ENCODE measurements at regions not wholly inside any gene's neighbourhood (a gene's known extent, or its start where the extent isn't known, plus 50 kb on each side); places are given as distances from the start of the nearest gene placed in this dataset.
"Not testable (repeated sequence)": the region's sequence is repeated elsewhere in the genome, so short reads cannot be mapped to it uniquely, and the experiment has no call there.

DNA sequence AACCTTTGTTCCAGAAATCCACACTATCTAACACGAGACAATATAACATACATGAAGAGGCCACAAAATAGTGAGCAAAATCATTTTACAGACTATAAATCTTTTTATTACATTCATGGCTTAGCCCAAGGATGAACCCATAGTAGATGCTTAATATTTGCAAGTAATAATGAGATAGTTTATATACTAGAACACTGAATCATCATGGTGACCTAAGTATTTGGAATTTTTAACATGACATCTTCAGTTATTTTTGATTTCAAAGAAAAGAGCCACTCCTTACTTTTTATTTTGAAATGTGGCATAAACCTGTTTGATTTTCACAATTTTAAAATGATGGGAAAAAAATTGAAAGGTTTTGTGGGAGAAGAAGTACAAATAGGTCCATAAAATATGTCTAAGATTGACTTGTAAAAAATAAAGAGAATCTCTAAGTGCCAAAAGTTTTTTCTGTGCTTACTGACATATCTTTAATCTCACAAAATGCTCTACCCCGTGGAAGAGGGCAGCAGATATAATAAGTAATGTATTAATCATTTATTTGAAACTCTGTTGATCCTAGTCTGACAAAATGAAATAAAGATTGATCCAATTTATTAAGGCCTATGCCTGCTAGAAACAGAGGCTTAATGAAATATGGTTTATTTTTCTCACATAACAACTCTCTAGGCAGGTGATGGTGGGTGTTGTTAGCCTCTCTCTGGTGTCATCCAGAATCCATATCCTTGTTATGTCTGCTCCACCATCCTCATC is 224.5 kb upstream of the CENPE start:
- no peak overlapping the region for H3K4me3 ChIP-seq
- DNase-seq (ENCODE audit: extremely low spot score in 2 of 2) = no peak
- no peak overlapping the region for H3K27ac ChIP-seq
- H3K4me1 ChIP-seq = no peaks in the 10 kb centered on the region
- no peaks in the 10 kb centered on the region for H3K27me3 ChIP-seq
- no peaks in the 10 kb centered on the region for H3K36me3 ChIP-seq
- intact Hi-C loops (cut with DNase I) = no loop called here
- TF ChIP-seq, protein P1, sequence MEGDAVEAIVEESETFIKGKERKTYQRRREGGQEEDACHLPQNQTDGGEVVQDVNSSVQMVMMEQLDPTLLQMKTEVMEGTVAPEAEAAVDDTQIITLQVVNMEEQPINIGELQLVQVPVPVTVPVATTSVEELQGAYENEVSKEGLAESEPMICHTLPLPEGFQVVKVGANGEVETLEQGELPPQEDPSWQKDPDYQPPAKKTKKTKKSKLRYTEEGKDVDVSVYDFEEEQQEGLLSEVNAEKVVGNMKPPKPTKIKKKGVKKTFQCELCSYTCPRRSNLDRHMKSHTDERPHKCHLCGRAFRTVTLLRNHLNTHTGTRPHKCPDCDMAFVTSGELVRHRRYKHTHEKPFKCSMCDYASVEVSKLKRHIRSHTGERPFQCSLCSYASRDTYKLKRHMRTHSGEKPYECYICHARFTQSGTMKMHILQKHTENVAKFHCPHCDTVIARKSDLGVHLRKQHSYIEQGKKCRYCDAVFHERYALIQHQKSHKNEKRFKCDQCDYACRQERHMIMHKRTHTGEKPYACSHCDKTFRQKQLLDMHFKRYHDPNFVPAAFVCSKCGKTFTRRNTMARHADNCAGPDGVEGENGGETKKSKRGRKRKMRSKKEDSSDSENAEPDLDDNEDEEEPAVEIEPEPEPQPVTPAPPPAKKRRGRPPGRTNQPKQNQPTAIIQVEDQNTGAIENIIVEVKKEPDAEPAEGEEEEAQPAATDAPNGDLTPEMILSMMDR (IDR thresholded peaks at IDR 0.05) = no peak
- TF ChIP-seq POLR2A (IDR thresholded peaks at IDR 0.05) = no peak
- no peak for TF ChIP-seq POLR2AphosphoS5 (IDR thresholded peaks at IDR 0.05; ENCODE audit: insufficient read depth in 1 of 2, low read depth in 1 of 2)
- H3K9me3 ChIP-seq = no peaks in the 10 kb centered on the region

DNA sequence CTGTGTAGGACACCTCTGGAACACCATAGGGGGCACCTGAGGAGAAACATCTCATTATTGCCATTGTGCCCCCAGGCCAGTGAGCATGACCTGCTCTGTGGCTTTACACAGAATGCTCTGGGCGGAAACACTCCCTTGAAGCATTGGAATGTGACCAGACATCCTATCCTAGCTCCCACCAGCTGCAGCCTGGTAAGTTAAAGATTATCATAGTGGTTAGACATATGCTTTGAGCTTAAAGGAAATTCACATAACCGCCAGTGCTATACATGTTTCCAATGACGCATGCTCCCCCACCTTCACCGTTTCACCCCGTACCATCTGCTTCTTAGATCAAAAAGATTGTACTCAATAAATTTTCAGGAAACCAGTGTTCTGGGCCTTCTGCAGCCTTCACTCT is 217.7 kb upstream of the CENPE start:
- no peaks in the 10 kb centered on the region for H3K9me3 ChIP-seq
- intact Hi-C loops (cut with DNase I) = no loop called here
- no peaks in the 10 kb centered on the region for H3K27me3 ChIP-seq
- H3K36me3 ChIP-seq = no peaks in the 10 kb centered on the region
- no peak for DNase-seq (ENCODE audit: extremely low spot score in 2 of 2)
- H3K27ac ChIP-seq = no peak overlapping the region
- no peaks in the 10 kb centered on the region for H3K4me1 ChIP-seq
- no peak overlapping the region for H3K4me3 ChIP-seq
- TF ChIP-seq POLR2AphosphoS5 (IDR thresholded peaks at IDR 0.05; ENCODE audit: insufficient read depth in 1 of 2, low read depth in 1 of 2) = no peak
- TF ChIP-seq, protein P1 (IDR thresholded peaks at IDR 0.05) = no peak
- TF ChIP-seq POLR2A (IDR thresholded peaks at IDR 0.05) = no peak

DNA sequence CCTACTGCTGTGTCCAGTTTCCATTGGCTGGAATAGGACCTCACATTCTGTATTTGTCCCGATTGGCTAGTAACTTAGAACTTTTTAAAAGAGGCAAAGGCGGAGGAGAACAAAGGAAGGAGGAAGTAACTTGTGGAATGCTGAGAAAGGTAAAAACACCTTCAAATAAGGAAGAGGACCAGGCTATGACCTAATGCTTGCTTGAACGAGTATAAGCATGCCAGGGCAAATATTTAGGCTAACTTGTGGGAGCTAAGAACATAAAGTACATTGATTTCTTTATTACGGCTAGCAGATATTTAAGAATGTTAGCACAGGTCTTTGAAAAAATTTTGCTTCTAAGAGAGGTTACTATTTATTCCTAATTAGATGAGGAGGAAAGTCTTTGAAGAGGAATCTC is 214.5 kb upstream of the CENPE start:
- H3K36me3 ChIP-seq; intact Hi-C loops (cut with DNase I); H3K4me3 ChIP-seq; DNase-seq (ENCODE audit: extremely low spot score in 2 of 2); H3K27ac ChIP-seq; H3K9me3 ChIP-seq; H3K27me3 ChIP-seq; H3K4me1 ChIP-seq: not testable (repeated sequence)

DNA sequence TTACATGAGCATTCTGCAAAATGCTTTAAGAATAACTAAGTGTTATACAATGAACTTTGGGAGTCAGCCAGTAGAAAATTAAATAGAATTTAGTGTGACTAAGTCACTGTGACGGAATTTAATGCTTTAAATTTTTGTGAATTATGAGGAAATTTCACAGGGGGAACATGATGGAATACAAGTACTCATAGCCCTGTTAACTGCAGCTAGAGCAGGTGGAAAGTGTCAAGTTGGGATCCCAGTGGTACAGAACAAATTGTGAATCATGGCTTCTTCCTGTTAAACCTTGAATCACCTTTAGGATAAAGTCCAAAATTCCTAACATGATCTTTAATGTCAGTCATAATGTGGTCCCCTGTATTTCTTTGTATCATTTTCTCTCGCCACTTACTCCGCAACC is 212.2 kb upstream of the CENPE start:
- intact Hi-C loops (cut with DNase I) = no loop called here
- no peak for DNase-seq (ENCODE audit: extremely low spot score in 2 of 2)
- Histone ChIP-seq H3K9me3 (no peaks in the 10 kb centered on the region), H3K4me3 (no peak overlapping the region), H3K4me1 (no peaks in the 10 kb centered on the region), H3K27ac (no peak overlapping the region), H3K27me3 (no peaks in the 10 kb centered on the region), H3K36me3 (no peaks in the 10 kb centered on the region)
- TF ChIP-seq, protein P1 (IDR thresholded peaks at IDR 0.05) = no peak
- no peak for TF ChIP-seq POLR2A (IDR thresholded peaks at IDR 0.05)
- no peak for TF ChIP-seq POLR2AphosphoS5 (IDR thresholded peaks at IDR 0.05; ENCODE audit: insufficient read depth in 1 of 2, low read depth in 1 of 2)

DNA sequence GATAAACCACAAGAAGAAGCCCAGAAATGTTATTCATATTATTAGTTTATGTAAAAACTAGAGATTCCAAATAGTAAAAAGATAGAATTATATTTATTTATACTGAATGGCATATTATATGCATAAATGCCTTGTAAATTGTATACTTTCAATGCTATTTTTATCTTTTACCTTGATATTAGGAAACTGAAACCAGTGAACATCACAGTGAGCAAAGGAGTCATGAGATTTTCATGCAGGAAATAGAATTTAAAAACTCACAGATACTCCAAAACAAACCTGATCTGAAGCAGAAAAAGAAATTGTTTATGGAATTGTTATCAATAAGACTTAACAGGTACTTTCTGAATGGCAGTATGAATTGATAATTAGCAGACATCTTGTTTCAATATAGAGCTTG is 207.3 kb upstream of the CENPE start:
- no peaks in the 10 kb centered on the region for H3K4me1 ChIP-seq
- no peak overlapping the region for H3K27ac ChIP-seq
- H3K9me3 ChIP-seq = no peaks in the 10 kb centered on the region
- no peak overlapping the region for H3K4me3 ChIP-seq
- H3K27me3 ChIP-seq = no peaks in the 10 kb centered on the region
- DNase-seq (ENCODE audit: extremely low spot score in 2 of 2) = no peak
- intact Hi-C loops (cut with DNase I) = no loop called here
- TF ChIP-seq, protein P1 (IDR thresholded peaks at IDR 0.05) = no peak
- no peak for TF ChIP-seq POLR2AphosphoS5 (IDR thresholded peaks at IDR 0.05; ENCODE audit: insufficient read depth in 1 of 2, low read depth in 1 of 2)
- no peak for TF ChIP-seq POLR2A (IDR thresholded peaks at IDR 0.05)
- no peaks in the 10 kb centered on the region for H3K36me3 ChIP-seq
